ENCODE measurements at regions not wholly inside any gene's neighbourhood (a gene's known extent, or its start where the extent isn't known, plus 50 kb on each side); places are given as distances from the start of the nearest gene placed in this dataset.
"Not testable (repeated sequence)": the region's sequence is repeated elsewhere in the genome, so short reads cannot be mapped to it uniquely, and the experiment has no call there.

DNA sequence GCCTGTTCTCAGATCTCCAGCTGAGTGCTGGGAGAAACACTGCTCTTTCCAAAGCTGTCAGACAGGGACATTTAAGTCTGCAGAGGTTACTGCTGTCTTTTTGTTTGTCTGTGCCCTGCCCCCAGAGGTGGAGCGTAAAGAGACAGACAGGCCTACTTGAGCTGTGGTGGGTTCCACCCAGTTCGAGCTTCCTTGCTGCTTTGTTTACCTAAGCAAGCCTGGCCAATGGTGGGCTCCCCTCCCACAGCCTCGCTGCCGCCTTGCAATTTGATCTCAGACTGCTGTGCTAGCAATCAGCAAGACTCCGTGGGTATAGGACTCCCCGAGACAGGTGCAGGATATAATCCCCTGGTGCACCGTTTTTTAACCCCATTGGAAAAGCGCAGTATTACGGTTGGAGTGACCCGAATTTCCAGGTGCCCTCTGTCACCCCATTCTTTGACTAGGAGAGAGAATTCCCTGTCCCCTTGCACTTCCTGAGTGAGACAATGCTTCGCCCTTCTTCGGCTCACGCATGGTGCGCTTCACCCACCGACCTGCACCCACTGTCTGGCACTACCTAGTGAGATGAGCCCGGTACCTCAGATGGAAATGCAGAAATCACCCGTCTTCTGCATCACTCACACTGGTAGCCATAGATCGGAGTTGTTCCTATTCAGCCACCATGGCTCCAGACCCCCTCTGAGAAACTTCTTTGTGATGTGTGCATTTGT is 650.3 kb upstream of the ALG10B start:
- no TSS peak for BruUV-seq (replicated peaks)
- Histone ChIP-seq H3K4me2 (ENCODE audit: control insufficient read depth, insufficient read depth) (no peak overlapping the region), H3K9ac (ENCODE audit: control insufficient read depth, insufficient read depth, low read length) (no peak overlapping the region), H3K4me1 (ENCODE audit: control insufficient read depth, insufficient read depth, low read length) (no peaks in the 10 kb centered on the region), H3K36me3 (ENCODE audit: control insufficient read depth in 2 of 2, insufficient read depth in 2 of 2, low read length in 1 of 2) (no peaks in the 10 kb centered on the region), H4K20me1 (ENCODE audit: control insufficient read depth, insufficient read depth) (no peaks in the 10 kb centered on the region), H3K27ac (ENCODE audit: control insufficient read depth, insufficient read depth) (no peak overlapping the region), H3K27me3 (replicated peaks in 1 of 2; ENCODE audit: control insufficient read depth in 2 of 2, insufficient read depth in 2 of 2, low read length in 1 of 2) (no peaks in the 10 kb centered on the region), H3K79me2 (ENCODE audit: control insufficient read depth, insufficient read depth, low read length) (no peaks in the 10 kb centered on the region), H2AFZ (ENCODE audit: control insufficient read depth, low read depth, low read length) (no peak overlapping the region), H3K9me3 (replicated peaks; ENCODE audit: control insufficient read depth, insufficient read depth, low read length) (no peaks in the 10 kb centered on the region; the same call in 2 of the 3 replicates), H3K4me3 (no peak overlapping the region)
- POLR2A ChIA-PET = no interaction called here
- in situ Hi-C loops (cut with MboI) (no loop called here), intact Hi-C loops (cut with micrococcal nuclease; ENCODE audit: unreplicated experiment) (no loop called here)
- SMC1A ChIA-PET (ENCODE audit: uncharacterized antibody, unreplicated experiment) = no interaction called here
- RAD21 ChIA-PET (ENCODE audit: unreplicated experiment) = no interaction called here
- FAIRE-seq = no peak
- CTCF ChIA-PET = no interaction called here
- no peak for TF ChIP-seq EGR1 (IDR thresholded peaks at IDR 0.05; ENCODE audit: borderline replicate concordance in 1 of 2, low read depth in 2 of 2, low read length in 2 of 2)
- no peak for ATAC-seq
- 33% methylated on average over 18 of the region's 18 CpGs for WGBS (ENCODE audit: insufficient coverage, insufficient replicate concordance, low lambda C conversion rate, missing lambda C conversion rate)
- no peak for DNase-seq (ENCODE audit: low read depth, low spot score)

DNA sequence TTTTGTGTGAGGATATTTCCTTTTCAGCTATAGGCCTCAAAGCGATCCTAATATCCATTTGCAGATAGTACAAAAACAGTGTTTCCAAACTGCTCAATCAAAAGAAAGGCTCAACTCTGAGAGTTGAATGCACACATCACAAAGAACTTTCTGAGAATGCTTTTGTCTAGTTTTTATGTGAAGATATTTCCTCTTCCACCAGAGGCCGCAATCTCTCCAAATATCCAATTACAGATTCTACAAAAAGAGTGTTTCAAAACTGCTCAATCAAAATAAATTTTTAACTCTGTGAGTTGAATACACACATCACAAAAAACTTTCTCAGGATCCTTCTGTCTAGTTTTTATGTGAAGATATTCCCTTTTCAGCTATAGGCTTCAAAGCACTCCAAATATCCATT is 648.0 kb upstream of the ALG10B start:
- H3K4me3 ChIP-seq; H3K4me1 ChIP-seq (ENCODE audit: control insufficient read depth, insufficient read depth, low read length); H2AFZ ChIP-seq (ENCODE audit: control insufficient read depth, low read depth, low read length); CTCF ChIA-PET; H3K9me3 ChIP-seq (replicated peaks; ENCODE audit: control insufficient read depth, insufficient read depth, low read length); H3K9ac ChIP-seq (ENCODE audit: control insufficient read depth, insufficient read depth, low read length); POLR2A ChIA-PET; H3K27me3 ChIP-seq (replicated peaks in 1 of 2; ENCODE audit: control insufficient read depth in 2 of 2, insufficient read depth in 2 of 2, low read length in 1 of 2); H4K20me1 ChIP-seq (ENCODE audit: control insufficient read depth, insufficient read depth); H3K4me2 ChIP-seq (ENCODE audit: control insufficient read depth, insufficient read depth); intact Hi-C loops (cut with micrococcal nuclease; ENCODE audit: unreplicated experiment); RAD21 ChIA-PET (ENCODE audit: unreplicated experiment); H3K79me2 ChIP-seq (ENCODE audit: control insufficient read depth, insufficient read depth, low read length); in situ Hi-C loops (cut with MboI); FAIRE-seq; DNase-seq (ENCODE audit: low read depth, low spot score); H3K36me3 ChIP-seq (ENCODE audit: control insufficient read depth in 2 of 2, insufficient read depth in 2 of 2, low read length in 1 of 2); SMC1A ChIA-PET (ENCODE audit: uncharacterized antibody, unreplicated experiment); H3K27ac ChIP-seq (ENCODE audit: control insufficient read depth, insufficient read depth); BruUV-seq (replicated peaks); ATAC-seq: not testable (repeated sequence)
- WGBS (ENCODE audit: insufficient coverage, insufficient replicate concordance, low lambda C conversion rate, missing lambda C conversion rate) = 32% methylated on average over 2 of the region's 2 CpGs

Measured in GM12878 (cell line).